ENCODE measurements at regions not wholly inside any gene's neighbourhood (a gene's known extent, or its start where the extent isn't known, plus 50 kb on each side); places are given as distances from the start of the nearest gene placed in this dataset.

DNA sequence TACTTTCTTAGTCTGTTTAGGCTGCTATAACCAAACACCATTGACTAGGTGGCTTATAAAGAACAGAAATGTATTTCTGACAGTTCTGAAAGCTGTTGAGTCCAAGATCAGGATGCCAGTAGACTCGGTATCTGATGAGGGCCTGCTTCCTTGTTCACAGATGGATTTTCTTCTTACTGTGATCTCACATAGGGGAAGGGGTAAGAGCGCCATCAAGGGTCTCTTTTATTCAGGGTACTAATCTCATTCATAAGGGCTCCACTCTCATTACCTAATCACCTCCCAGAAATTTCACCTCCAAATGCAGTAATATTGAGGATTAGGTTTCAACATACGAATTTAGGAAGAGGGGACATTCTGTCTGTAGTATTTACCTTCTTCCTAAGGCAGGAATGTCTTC is 384.0 kb upstream of the DMAC1 start:
- Histone ChIP-seq H3K27me3 (ENCODE audit: control insufficient read depth, insufficient read depth, low read length) (no peaks in the 10 kb centered on the region), H3K9me3 (ENCODE audit: control insufficient read depth, low read length) (no peaks in the 10 kb centered on the region), H3K9ac (ENCODE audit: low read length) (no peak overlapping the region), H3K4me1 (ENCODE audit: control insufficient read depth, insufficient read depth, low read length) (no peaks in the 10 kb centered on the region), H3K36me3 (ENCODE audit: control insufficient read depth, insufficient read depth, low read length) (no peaks in the 10 kb centered on the region), H3K4me3 (ENCODE audit: low read length) (no peak overlapping the region)

DNA sequence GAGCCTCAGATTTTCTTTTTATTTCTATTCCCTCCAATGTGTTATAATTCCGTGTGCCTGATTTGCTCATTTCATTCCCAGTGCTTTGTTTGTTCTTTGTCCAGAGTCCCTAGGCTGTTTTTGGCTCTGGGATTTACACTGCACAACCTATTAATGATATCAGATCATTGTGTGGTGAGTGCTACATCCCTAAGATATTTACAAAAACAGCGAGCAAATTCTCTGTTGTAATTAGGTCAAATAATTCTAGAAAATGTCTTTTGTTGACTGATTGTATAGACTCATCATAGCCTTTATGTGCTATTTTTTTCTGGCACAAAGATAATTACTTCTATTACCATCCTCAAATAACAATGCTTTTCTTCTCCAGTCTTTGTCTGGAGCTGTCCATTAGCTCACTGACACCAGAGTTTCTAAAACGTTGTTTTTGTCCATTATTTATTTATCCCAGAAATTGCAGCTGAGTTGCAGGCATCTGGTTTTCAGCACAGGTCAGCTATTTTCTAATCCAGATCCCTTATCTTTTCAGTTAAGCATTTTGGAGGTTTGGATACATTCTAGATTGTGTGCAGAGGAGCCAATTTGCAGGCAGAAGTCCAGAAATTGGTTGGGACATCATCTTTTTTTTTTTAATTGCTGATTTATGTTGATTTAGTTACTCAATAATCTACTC is 379.9 kb upstream of the DMAC1 start:
- H3K36me3 ChIP-seq (ENCODE audit: control insufficient read depth, insufficient read depth, low read length) = no peaks in the 10 kb centered on the region
- H3K9ac ChIP-seq (ENCODE audit: low read length) = no peak overlapping the region
- no peaks in the 10 kb centered on the region for H3K9me3 ChIP-seq (ENCODE audit: control insufficient read depth, low read length)
- no peaks in the 10 kb centered on the region for H3K27me3 ChIP-seq (ENCODE audit: control insufficient read depth, insufficient read depth, low read length)
- H3K4me1 ChIP-seq (ENCODE audit: control insufficient read depth, insufficient read depth, low read length) = no peaks in the 10 kb centered on the region
- no peak overlapping the region for H3K4me3 ChIP-seq (ENCODE audit: low read length)

DNA sequence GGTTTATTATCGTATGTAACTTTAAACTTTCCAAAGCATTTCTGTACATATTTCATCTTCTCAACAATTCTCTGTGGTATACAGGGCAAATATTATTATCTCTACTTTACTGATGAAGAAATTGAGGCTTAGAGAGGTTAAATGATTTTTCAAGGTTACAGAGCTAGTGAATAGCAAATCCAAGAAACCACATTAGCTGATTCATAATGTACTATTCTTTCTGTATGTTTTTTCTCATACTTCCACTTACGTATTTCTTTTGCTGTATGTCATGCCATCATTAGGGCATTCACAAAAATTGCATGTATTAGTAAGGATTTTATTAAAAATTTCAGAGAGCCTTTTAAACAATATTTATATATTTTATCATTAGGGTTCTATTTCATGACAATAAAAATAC is 372.4 kb upstream of the DMAC1 start:
- Histone ChIP-seq H3K4me1 (ENCODE audit: control insufficient read depth, insufficient read depth, low read length) (no peaks in the 10 kb centered on the region), H3K9me3 (ENCODE audit: control insufficient read depth, low read length) (no peaks in the 10 kb centered on the region), H3K4me3 (ENCODE audit: low read length) (no peak overlapping the region), H3K27me3 (ENCODE audit: control insufficient read depth, insufficient read depth, low read length) (no peaks in the 10 kb centered on the region), H3K36me3 (ENCODE audit: control insufficient read depth, insufficient read depth, low read length) (no peaks in the 10 kb centered on the region), H3K9ac (ENCODE audit: low read length) (no peak overlapping the region)

DNA sequence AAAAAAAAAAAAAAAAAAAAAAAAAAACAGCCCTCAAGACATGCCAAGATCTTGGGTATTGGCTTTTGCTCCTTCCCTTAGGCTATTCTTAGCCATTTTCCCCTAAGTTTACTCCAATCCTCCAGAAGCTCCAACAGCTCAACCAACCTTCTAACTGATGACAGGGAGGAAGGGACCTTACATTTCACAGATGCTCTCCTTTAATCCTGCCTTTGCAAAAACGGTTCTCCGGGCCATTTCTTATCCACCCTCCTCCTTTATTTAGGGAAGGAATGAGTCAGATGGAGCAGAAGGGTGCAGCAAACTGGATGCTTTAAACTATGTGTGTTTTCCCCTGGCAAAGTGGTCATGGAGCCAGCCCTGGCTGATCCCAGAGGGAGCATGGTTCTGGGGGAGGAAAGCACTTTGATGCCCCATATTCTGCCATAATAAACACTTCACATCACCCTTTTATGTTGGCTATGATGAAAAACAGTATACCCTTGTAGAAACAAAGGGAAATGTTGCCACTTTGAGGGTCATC is 369.4 kb upstream of the DMAC1 start:
- H3K4me3 ChIP-seq (ENCODE audit: low read length) = no peak overlapping the region
- no peak overlapping the region for H3K9ac ChIP-seq (ENCODE audit: low read length)
- no peaks in the 10 kb centered on the region for H3K9me3 ChIP-seq (ENCODE audit: control insufficient read depth, low read length)
- H3K4me1 ChIP-seq (ENCODE audit: control insufficient read depth, insufficient read depth, low read length) = no peaks in the 10 kb centered on the region
- no peaks in the 10 kb centered on the region for H3K27me3 ChIP-seq (ENCODE audit: control insufficient read depth, insufficient read depth, low read length)
- H3K36me3 ChIP-seq (ENCODE audit: control insufficient read depth, insufficient read depth, low read length) = no peaks in the 10 kb centered on the region

DNA sequence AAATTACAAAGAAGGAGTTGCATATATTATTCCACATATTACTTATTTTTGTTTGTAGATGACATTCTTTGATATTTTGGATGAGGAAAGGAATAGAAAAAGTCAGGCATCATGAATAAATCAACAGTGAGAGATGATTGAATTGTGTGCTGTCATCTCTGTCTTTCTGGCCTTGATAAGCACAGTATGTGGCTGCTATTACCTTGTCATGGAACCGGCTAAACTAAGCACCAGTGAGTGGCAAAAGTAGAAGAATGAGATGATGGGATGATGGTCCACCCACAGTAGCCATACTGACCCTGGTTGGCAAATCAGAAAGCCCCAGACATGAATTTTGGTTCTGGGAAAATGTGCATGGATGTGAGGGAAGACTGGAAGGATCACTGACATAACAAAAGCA is 361.2 kb upstream of the DMAC1 start:
- Histone ChIP-seq H3K27me3 (ENCODE audit: control insufficient read depth, insufficient read depth, low read length) (no peaks in the 10 kb centered on the region), H3K4me3 (ENCODE audit: low read length) (no peak overlapping the region), H3K9me3 (ENCODE audit: control insufficient read depth, low read length) (no peaks in the 10 kb centered on the region), H3K36me3 (ENCODE audit: control insufficient read depth, insufficient read depth, low read length) (no peaks in the 10 kb centered on the region), H3K9ac (ENCODE audit: low read length) (no peak overlapping the region), H3K4me1 (ENCODE audit: control insufficient read depth, insufficient read depth, low read length) (no peaks in the 10 kb centered on the region)

DNA sequence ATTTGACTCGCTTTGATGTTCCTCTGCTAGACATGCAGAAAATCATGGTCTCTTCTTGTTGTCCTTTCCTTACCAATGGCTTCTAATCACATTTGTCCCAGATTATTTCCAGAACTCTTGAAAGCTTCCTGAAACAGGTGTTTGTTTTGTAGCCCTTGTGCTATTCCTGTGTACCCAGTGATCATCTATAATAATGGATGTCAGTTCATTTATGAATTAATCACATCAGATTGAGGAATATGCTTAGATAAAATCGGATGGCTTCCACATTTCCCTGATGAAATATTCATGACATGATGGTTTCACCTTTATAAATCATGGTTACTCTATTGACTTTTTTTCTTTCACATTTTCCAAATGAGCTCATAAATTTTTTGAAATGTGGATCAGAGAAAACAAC is 359.0 kb upstream of the DMAC1 start:
- Histone ChIP-seq H3K4me1 (ENCODE audit: control insufficient read depth, insufficient read depth, low read length) (no peaks in the 10 kb centered on the region), H3K27me3 (ENCODE audit: control insufficient read depth, insufficient read depth, low read length) (no peaks in the 10 kb centered on the region), H3K9me3 (ENCODE audit: control insufficient read depth, low read length) (no peaks in the 10 kb centered on the region), H3K4me3 (ENCODE audit: low read length) (no peak overlapping the region), H3K9ac (ENCODE audit: low read length) (no peak overlapping the region), H3K36me3 (ENCODE audit: control insufficient read depth, insufficient read depth, low read length) (no peaks in the 10 kb centered on the region)

DNA sequence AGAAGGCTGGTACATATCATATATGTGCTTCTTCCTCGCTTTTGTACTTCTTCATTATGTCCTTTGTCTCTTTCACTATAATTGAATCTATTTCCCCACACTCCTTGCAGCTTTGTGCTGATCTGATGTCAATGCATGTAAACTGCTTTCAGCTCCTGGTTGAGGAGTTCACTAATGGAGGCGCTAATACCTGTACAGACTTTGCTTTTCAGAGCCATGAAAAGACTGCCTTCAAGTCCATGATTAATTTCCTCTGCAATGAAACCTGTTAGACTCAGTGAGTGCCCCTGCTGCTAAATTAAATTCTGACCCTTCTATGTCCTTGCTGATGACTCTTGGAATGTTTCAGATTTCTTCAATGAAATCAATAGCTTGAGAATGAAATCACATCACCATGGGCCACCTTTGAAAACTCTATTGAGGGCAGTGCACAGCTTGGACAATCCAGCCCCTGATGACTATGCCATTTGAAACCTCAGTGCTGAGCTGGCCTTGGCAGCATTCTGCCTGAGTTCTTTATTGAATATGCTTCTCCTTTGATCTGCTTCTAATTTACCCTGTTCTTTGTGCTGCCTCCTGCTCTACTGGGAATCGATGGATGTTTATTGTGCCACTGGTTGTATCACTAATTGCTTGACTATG is 358.2 kb upstream of the DMAC1 start:
- H3K27me3 ChIP-seq (ENCODE audit: control insufficient read depth, insufficient read depth, low read length) = no peaks in the 10 kb centered on the region
- no peaks in the 10 kb centered on the region for H3K36me3 ChIP-seq (ENCODE audit: control insufficient read depth, insufficient read depth, low read length)
- H3K9ac ChIP-seq (ENCODE audit: low read length) = no peak overlapping the region
- no peaks in the 10 kb centered on the region for H3K4me1 ChIP-seq (ENCODE audit: control insufficient read depth, insufficient read depth, low read length)
- H3K9me3 ChIP-seq (ENCODE audit: control insufficient read depth, low read length) = no peaks in the 10 kb centered on the region
- H3K4me3 ChIP-seq (ENCODE audit: low read length) = no peak overlapping the region

DNA sequence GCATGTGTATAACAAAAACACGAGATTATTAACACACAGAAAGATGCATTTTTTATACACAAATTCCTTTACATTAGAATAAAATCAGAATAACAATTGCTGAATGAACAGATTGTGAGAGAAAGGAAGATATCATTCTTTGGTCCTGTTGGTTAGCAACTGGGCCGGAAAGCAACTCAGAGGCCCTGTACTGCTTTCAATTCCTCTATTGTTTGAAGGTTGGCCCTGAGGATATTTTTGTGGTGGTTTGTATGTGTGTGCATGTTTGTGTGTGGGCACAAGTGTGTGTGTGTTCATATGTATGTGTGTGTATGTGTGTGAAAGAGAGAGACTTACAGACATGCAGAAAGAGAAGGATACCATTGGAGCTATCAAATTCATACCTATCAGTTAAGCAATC is 356.8 kb upstream of the DMAC1 start:
- Histone ChIP-seq H3K36me3 (ENCODE audit: control insufficient read depth, insufficient read depth, low read length) (no peaks in the 10 kb centered on the region), H3K4me1 (ENCODE audit: control insufficient read depth, insufficient read depth, low read length) (no peaks in the 10 kb centered on the region), H3K9ac (ENCODE audit: low read length) (no peak overlapping the region), H3K27me3 (ENCODE audit: control insufficient read depth, insufficient read depth, low read length) (no peaks in the 10 kb centered on the region), H3K4me3 (ENCODE audit: low read length) (no peak overlapping the region), H3K9me3 (ENCODE audit: control insufficient read depth, low read length) (no peaks in the 10 kb centered on the region)

DNA sequence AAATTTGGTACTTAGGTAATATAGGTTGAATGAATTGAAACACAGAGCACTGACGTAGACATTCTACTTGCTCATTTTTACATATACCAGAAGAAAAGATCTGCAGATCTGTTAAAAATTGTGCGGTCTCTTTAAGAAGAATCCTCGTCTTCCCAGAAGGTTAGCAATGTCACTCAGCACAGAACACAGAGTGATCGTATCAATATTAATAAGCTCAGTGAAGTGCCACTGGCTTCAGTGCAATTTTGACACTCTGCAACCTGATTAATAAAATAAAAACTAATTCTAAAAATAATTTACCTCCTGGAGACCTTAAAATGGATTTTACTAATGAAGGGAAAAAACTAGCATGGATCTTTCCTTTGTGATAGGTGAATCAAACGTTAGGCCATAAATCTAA is 356.1 kb upstream of the DMAC1 start:
- Histone ChIP-seq H3K4me3 (ENCODE audit: low read length) (no peak overlapping the region), H3K27me3 (ENCODE audit: control insufficient read depth, insufficient read depth, low read length) (no peaks in the 10 kb centered on the region), H3K4me1 (ENCODE audit: control insufficient read depth, insufficient read depth, low read length) (no peaks in the 10 kb centered on the region), H3K36me3 (ENCODE audit: control insufficient read depth, insufficient read depth, low read length) (no peaks in the 10 kb centered on the region), H3K9me3 (ENCODE audit: control insufficient read depth, low read length) (no peaks in the 10 kb centered on the region), H3K9ac (ENCODE audit: low read length) (no peak overlapping the region)

DNA sequence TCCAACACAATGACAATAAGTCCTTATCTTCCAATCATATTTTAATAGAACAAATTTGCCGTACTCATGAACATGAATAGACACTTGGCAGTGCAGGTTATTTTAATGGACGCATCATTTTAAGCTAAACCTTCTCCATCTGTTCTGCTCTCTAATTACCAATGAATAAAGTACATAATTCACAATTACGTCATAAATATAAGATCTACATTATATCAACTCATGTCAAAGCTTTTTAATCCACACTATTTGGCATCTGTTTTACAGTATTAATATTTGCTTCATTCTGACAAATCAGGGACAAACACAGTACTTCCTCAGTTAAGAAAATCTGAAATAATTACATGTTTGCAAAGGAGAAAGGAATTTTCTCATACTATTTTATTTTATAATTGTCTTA is 344.1 kb upstream of the DMAC1 start:
- no peaks in the 10 kb centered on the region for H3K27me3 ChIP-seq (ENCODE audit: control insufficient read depth, insufficient read depth, low read length)
- no peaks in the 10 kb centered on the region for H3K36me3 ChIP-seq (ENCODE audit: control insufficient read depth, insufficient read depth, low read length)
- H3K9ac ChIP-seq (ENCODE audit: low read length) = no peak overlapping the region
- H3K4me3 ChIP-seq (ENCODE audit: low read length) = no peak overlapping the region
- H3K9me3 ChIP-seq (ENCODE audit: control insufficient read depth, low read length) = no peaks in the 10 kb centered on the region
- no peaks in the 10 kb centered on the region for H3K4me1 ChIP-seq (ENCODE audit: control insufficient read depth, insufficient read depth, low read length)

DNA sequence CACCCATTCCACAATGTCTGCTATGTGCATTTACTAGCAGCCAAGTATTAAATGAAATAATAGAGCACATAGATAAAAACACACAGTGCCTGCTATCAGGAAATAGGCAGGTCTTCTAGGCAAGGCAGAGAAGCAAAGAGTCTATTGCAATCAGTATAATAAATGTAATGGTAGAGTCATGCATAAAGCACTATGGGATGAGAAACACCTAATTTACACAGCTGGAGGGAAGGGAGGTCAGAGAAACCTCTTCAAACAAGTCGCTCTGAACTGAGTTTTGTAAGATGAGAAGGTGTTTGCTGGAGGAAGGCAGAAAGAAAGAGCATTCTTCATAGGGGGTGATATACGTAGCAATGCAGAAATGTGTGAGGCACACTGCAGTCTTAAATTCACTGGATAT is 341.0 kb upstream of the DMAC1 start:
- H3K36me3 ChIP-seq (ENCODE audit: control insufficient read depth, insufficient read depth, low read length) = no peaks in the 10 kb centered on the region
- no peaks in the 10 kb centered on the region for H3K9me3 ChIP-seq (ENCODE audit: control insufficient read depth, low read length)
- H3K4me1 ChIP-seq (ENCODE audit: control insufficient read depth, insufficient read depth, low read length) = no peaks in the 10 kb centered on the region
- no peak overlapping the region for H3K9ac ChIP-seq (ENCODE audit: low read length)
- H3K4me3 ChIP-seq (ENCODE audit: low read length) = no peak overlapping the region
- no peaks in the 10 kb centered on the region for H3K27me3 ChIP-seq (ENCODE audit: control insufficient read depth, insufficient read depth, low read length)

DNA sequence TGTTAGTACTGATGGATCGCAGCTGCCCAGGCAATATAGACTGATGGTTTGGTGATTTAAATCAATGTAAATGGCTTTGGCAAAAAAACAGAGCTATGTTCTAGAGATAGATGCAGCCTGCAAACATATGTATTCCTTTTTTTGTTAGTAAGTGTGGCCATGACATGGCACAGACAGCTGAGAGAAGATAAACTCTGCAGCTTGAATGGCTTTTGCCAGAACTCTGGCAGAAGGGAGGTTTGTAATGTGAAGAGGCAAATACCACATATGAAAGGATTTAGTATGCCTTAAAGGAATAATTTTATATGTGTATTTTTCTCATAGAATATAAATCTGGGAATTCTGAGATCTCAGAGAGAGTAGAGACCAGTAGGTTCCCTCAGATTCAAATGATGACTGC is 340.2 kb upstream of the DMAC1 start:
- no peaks in the 10 kb centered on the region for H3K36me3 ChIP-seq (ENCODE audit: control insufficient read depth, insufficient read depth, low read length)
- H3K9ac ChIP-seq (ENCODE audit: low read length) = no peak overlapping the region
- no peaks in the 10 kb centered on the region for H3K27me3 ChIP-seq (ENCODE audit: control insufficient read depth, insufficient read depth, low read length)
- H3K9me3 ChIP-seq (ENCODE audit: control insufficient read depth, low read length) = no peaks in the 10 kb centered on the region
- no peaks in the 10 kb centered on the region for H3K4me1 ChIP-seq (ENCODE audit: control insufficient read depth, insufficient read depth, low read length)
- H3K4me3 ChIP-seq (ENCODE audit: low read length) = no peak overlapping the region
